ENCODE measurements at regions not wholly inside any gene's neighbourhood (a gene's known extent, or its start where the extent isn't known, plus 50 kb on each side); places are given as distances from the start of the nearest gene placed in this dataset.

DNA sequence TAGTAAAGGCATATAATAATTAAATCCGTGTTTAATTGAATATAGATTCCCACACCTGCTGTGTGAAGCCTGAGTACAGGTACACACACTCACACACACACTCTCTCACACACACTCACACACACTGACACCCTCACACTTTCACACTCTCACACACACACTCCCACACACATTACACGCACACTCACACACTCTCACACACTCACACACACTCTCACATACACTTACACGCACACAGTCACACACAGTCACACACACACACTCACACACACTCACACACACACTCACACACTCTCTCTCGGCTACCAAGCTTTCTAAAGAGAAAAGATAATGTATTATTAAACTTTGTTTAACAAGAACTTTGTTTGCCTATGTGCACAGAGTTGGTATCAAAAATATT lies 195.1 kb upstream of the CTNND2 start:
- Histone ChIP-seq H4K20me1 (ENCODE audit: insufficient read depth, low read length) (no peaks in the 10 kb centered on the region), H3K36me3 (ENCODE audit: insufficient read depth, low read length) (no peaks in the 10 kb centered on the region), H3K27ac (ENCODE audit: low read depth, low read length, poor library complexity, severe bottlenecking) (no peak overlapping the region), H3K9me3 (ENCODE audit: low read length) (no peaks in the 10 kb centered on the region), H3K4me2 (ENCODE audit: low read length) (no peak overlapping the region), H3K4me3 (ENCODE audit: low read depth, low read length, poor library complexity, severe bottlenecking) (no peak overlapping the region), H2AFZ (ENCODE audit: low read length) (no peak overlapping the region), H3K79me2 (ENCODE audit: insufficient read depth, low read depth, low read length) (no peaks in the 10 kb centered on the region), H3K4me1 (ENCODE audit: insufficient read depth, low read length, poor library complexity, severe bottlenecking) (no peaks in the 10 kb centered on the region), H3K9me2 (ENCODE audit: insufficient read depth, low read length) (no peaks in the 10 kb centered on the region)
- DNase-seq (ENCODE audit: low spot score), result no peak
- ChIA-PET CTCF (ENCODE audit: unreplicated experiment) (no interaction called here), POLR2A (no interaction called here)
- intact Hi-C loops (cut with micrococcal nuclease; ENCODE audit: unreplicated experiment), result no loop called here
- TF ChIP-seq, protein P1, sequence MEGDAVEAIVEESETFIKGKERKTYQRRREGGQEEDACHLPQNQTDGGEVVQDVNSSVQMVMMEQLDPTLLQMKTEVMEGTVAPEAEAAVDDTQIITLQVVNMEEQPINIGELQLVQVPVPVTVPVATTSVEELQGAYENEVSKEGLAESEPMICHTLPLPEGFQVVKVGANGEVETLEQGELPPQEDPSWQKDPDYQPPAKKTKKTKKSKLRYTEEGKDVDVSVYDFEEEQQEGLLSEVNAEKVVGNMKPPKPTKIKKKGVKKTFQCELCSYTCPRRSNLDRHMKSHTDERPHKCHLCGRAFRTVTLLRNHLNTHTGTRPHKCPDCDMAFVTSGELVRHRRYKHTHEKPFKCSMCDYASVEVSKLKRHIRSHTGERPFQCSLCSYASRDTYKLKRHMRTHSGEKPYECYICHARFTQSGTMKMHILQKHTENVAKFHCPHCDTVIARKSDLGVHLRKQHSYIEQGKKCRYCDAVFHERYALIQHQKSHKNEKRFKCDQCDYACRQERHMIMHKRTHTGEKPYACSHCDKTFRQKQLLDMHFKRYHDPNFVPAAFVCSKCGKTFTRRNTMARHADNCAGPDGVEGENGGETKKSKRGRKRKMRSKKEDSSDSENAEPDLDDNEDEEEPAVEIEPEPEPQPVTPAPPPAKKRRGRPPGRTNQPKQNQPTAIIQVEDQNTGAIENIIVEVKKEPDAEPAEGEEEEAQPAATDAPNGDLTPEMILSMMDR (conservative IDR thresholded peaks at IDR 0.05; ENCODE audit: low read length), result no peak
- no peak for TF ChIP-seq EZH2phosphoT487 (IDR thresholded peaks at IDR 0.05; ENCODE audit: borderline replicate concordance, low read depth, low read length)
- no TSS peak for BruUV-seq (replicated peaks)

DNA sequence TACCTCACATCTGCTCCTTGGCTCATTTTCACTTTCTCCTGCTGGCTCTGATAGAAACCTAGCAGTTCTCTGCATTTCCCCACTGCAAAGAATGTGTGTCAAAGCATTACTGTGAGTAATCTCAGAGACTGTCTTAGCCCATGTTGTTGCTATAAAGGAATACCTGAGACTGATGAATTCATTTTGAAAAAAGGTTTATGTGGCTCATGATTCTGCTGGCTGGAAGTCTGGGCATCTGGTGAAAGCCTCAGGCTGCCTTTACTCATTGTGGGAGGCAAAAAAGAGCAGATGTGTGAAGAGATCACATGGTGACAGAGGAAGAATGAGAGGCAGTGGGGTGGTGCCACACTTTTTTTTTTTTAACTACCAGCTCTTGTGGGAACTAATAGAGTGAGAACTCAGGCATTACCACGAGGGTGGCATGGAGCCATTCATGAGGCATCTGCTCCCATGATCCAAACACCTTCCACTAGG lies 191.6 kb upstream of the CTNND2 start:
- H3K4me3 ChIP-seq (ENCODE audit: low read depth, low read length, poor library complexity, severe bottlenecking), result no peak overlapping the region
- DNase-seq (ENCODE audit: low spot score), result no peak
- no peak overlapping the region for H2AFZ ChIP-seq (ENCODE audit: low read length)
- no peak for TF ChIP-seq EZH2phosphoT487 (IDR thresholded peaks at IDR 0.05; ENCODE audit: borderline replicate concordance, low read depth, low read length)
- no peaks in the 10 kb centered on the region for H3K9me2 ChIP-seq (ENCODE audit: insufficient read depth, low read length)
- CTCF ChIA-PET (ENCODE audit: unreplicated experiment), result no interaction called here
- no peak overlapping the region for H3K4me2 ChIP-seq (ENCODE audit: low read length)
- BruUV-seq (replicated peaks), result no TSS peak
- no peaks in the 10 kb centered on the region for H3K36me3 ChIP-seq (ENCODE audit: insufficient read depth, low read length)
- intact Hi-C loops (cut with micrococcal nuclease; ENCODE audit: unreplicated experiment), result no loop called here
- no peaks in the 10 kb centered on the region for H3K4me1 ChIP-seq (ENCODE audit: insufficient read depth, low read length, poor library complexity, severe bottlenecking)
- H3K9me3 ChIP-seq (ENCODE audit: low read length), result no peaks in the 10 kb centered on the region
- H3K79me2 ChIP-seq (ENCODE audit: insufficient read depth, low read depth, low read length), result no peaks in the 10 kb centered on the region
- POLR2A ChIA-PET, result no interaction called here
- H3K27ac ChIP-seq (ENCODE audit: low read depth, low read length, poor library complexity, severe bottlenecking), result no peak overlapping the region
- H4K20me1 ChIP-seq (ENCODE audit: insufficient read depth, low read length), result no peaks in the 10 kb centered on the region

DNA sequence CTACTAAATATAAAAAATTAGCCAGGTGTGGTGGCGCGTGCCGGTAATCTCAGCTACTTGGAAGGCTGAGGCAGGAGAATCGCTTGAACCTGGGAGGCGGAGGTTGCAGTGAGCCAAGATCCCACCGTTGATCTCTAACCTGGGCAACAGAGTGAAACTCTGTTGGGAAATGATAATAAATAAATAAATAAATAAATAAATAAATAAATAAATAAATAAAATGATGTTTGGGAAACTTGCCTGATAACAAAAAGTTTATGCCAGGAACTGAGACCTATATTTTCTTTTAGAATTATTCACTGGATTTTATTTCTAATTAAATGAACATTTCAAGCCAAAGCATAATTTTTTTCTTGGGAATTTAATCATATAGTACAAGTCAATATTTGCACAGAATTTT lies 189.3 kb upstream of the CTNND2 start:
- DNase-seq (ENCODE audit: low spot score), result no peak
- Histone ChIP-seq H3K4me3 (ENCODE audit: low read depth, low read length, poor library complexity, severe bottlenecking) (no peak overlapping the region), H3K9me2 (ENCODE audit: insufficient read depth, low read length) (no peaks in the 10 kb centered on the region), H3K27ac (ENCODE audit: low read depth, low read length, poor library complexity, severe bottlenecking) (no peak overlapping the region), H2AFZ (ENCODE audit: low read length) (no peak overlapping the region), H3K9me3 (ENCODE audit: low read length) (no peaks in the 10 kb centered on the region), H3K36me3 (ENCODE audit: insufficient read depth, low read length) (no peaks in the 10 kb centered on the region), H3K79me2 (ENCODE audit: insufficient read depth, low read depth, low read length) (no peaks in the 10 kb centered on the region), H4K20me1 (ENCODE audit: insufficient read depth, low read length) (no peaks in the 10 kb centered on the region), H3K4me1 (ENCODE audit: insufficient read depth, low read length, poor library complexity, severe bottlenecking) (no peaks in the 10 kb centered on the region), H3K4me2 (ENCODE audit: low read length) (no peak overlapping the region)
- POLR2A ChIA-PET, result no interaction called here
- TF ChIP-seq, protein P1 (conservative IDR thresholded peaks at IDR 0.05; ENCODE audit: low read length), result no peak
- no peak for TF ChIP-seq EZH2phosphoT487 (IDR thresholded peaks at IDR 0.05; ENCODE audit: borderline replicate concordance, low read depth, low read length)
- intact Hi-C loops (cut with micrococcal nuclease; ENCODE audit: unreplicated experiment), result no loop called here
- BruUV-seq (replicated peaks), result no TSS peak
- CTCF ChIA-PET (ENCODE audit: unreplicated experiment), result no interaction called here
